ENCODE measurements at regions not wholly inside any gene's neighbourhood (a gene's known extent, or its start where the extent isn't known, plus 50 kb on each side); places are given as distances from the start of the nearest gene placed in this dataset.

DNA sequence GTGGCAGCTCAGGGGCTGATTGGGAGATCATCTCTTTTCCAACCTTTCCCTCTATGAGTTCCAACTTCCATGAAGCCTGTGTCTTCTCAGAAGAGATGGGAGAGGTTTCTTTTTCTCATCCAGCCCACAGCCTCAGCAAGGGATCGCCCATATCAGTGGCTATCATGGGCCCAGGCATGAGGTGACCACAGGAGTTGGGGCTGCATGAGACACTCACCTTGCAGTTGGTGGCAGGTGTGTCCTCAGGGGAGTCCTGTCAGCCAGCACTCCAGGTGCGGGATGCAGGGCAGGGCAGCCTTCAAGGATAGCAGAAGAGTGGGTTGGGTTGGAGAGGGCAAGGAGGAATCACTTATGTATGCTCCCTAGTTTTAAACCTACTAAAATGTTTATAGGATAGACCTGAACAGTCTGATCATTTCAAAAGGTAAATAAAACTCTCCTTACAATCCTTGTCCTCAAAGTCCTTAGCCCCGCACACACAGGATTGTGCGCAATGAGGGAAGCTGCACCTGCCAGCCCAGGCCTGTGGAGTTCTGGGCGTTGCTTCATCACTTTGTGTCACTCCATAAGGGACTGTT is 811.1 kb downstream of the KCNJ18 start:
- H3K4me3 ChIP-seq: no peak overlapping the region
- H3K4me1 ChIP-seq (replicated peaks): no peaks in the 10 kb centered on the region
- H3K27me3 ChIP-seq (replicated peaks; ENCODE audit: insufficient read depth): no peaks in the 10 kb centered on the region
- H3K36me3 ChIP-seq: no peaks in the 10 kb centered on the region
- TF ChIP-seq POLR2AphosphoS5 (IDR thresholded peaks at IDR 0.05) (no peak), POLR2A (IDR thresholded peaks at IDR 0.05) (no peak)
- TF ChIP-seq, protein P1, sequence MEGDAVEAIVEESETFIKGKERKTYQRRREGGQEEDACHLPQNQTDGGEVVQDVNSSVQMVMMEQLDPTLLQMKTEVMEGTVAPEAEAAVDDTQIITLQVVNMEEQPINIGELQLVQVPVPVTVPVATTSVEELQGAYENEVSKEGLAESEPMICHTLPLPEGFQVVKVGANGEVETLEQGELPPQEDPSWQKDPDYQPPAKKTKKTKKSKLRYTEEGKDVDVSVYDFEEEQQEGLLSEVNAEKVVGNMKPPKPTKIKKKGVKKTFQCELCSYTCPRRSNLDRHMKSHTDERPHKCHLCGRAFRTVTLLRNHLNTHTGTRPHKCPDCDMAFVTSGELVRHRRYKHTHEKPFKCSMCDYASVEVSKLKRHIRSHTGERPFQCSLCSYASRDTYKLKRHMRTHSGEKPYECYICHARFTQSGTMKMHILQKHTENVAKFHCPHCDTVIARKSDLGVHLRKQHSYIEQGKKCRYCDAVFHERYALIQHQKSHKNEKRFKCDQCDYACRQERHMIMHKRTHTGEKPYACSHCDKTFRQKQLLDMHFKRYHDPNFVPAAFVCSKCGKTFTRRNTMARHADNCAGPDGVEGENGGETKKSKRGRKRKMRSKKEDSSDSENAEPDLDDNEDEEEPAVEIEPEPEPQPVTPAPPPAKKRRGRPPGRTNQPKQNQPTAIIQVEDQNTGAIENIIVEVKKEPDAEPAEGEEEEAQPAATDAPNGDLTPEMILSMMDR (IDR thresholded peaks at IDR 0.05): no peak
- WGBS: 78% methylated on average over 5 of the region's 5 CpGs
- H3K27ac ChIP-seq: no peak overlapping the region
- H3K9me3 ChIP-seq: no peaks in the 10 kb centered on the region
- no peak for DNase-seq (ENCODE audit: low spot score)
- intact Hi-C loops (cut with DNase I): no loop called here

DNA sequence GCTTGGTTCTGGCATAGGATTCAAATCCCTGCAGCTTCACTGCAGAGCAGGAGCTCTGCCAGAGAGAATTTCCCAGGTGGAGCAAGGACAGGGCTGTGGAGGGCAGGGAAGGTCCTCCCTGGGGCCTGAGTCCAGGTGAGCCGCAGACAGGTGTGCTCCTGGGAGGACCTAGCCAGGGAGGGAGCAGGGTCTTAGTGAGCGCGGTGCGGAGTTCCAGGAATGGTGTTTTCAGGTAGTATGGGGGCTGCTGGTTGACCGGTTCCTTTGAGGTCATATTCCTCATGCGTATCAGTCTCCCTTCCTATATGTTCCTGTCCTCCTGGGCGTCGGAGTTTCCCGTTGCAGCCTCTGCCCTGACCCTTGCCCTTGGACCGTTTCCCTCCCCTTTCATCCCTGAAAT is 813.3 kb downstream of the KCNJ18 start:
- H3K4me1 ChIP-seq (replicated peaks): no peaks in the 10 kb centered on the region
- H3K27me3 ChIP-seq (replicated peaks; ENCODE audit: insufficient read depth): no peaks in the 10 kb centered on the region
- no peaks in the 10 kb centered on the region for H3K9me3 ChIP-seq
- WGBS: 92% methylated on average over 10 of the region's 10 CpGs
- DNase-seq (ENCODE audit: low spot score): no peak
- TF ChIP-seq, protein P1 (IDR thresholded peaks at IDR 0.05): no peak
- no peak for TF ChIP-seq POLR2A (IDR thresholded peaks at IDR 0.05)
- no peak for TF ChIP-seq POLR2AphosphoS5 (IDR thresholded peaks at IDR 0.05)
- intact Hi-C loops (cut with DNase I): no loop called here
- H3K36me3 ChIP-seq: no peaks in the 10 kb centered on the region
- no peak overlapping the region for H3K4me3 ChIP-seq
- no peak overlapping the region for H3K27ac ChIP-seq

DNA sequence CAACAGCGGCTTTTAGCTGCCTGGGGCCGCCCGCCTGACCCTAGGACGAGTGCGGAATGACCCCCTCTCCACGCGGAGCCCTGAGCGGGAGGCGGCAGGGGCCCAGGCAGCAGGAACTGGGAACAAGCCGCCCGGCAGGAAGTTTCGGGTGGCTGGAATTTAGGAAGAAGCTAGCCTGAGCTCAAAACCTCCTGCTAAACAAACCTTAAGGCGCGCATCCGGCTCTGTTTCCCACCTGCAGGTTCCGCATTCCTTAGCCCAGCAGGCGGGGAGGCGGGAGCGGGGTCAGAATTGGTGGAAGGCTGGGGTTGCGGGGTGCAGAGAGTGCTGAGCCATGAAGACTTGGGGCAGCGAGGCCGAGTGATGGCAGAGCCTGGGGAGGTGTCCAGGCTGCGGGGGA is 813.9 kb downstream of the KCNJ18 start:
- Histone ChIP-seq H3K27me3 (replicated peaks; ENCODE audit: insufficient read depth) (no peaks in the 10 kb centered on the region), H3K36me3 (no peaks in the 10 kb centered on the region), H3K4me3 (no peak overlapping the region), H3K27ac (no peak overlapping the region), H3K9me3 (no peaks in the 10 kb centered on the region), H3K4me1 (replicated peaks) (no peaks in the 10 kb centered on the region)
- no peak for TF ChIP-seq POLR2A (IDR thresholded peaks at IDR 0.05)
- TF ChIP-seq, protein P1 (IDR thresholded peaks at IDR 0.05): no peak
- no peak for TF ChIP-seq POLR2AphosphoS5 (IDR thresholded peaks at IDR 0.05)
- no peak for DNase-seq (ENCODE audit: low spot score)
- intact Hi-C loops (cut with DNase I): no loop called here
- 76% methylated on average over 23 of the region's 23 CpGs for WGBS

DNA sequence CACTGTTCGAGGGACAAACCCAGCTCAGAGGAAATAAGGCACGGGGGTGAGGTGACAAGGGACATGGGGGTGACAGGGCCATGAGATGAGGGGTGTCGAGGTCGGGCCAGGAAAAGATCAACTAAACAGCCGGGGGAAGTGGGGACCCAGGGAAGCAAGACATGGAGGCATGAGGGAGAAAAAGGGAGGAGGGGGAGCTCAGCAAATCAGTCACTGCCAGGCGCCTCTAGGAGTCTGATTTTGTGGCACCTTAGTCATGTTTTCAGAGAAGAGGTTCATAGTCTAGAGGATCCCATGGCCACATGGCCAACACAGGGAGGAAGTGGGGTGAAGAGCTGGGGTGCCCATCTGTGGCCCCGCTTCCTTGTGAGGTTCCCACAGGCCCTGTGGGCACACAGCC is 814.5 kb downstream of the KCNJ18 start:
- no peaks in the 10 kb centered on the region for H3K4me1 ChIP-seq (replicated peaks)
- WGBS: 82% methylated on average over 7 of the region's 7 CpGs

DNA sequence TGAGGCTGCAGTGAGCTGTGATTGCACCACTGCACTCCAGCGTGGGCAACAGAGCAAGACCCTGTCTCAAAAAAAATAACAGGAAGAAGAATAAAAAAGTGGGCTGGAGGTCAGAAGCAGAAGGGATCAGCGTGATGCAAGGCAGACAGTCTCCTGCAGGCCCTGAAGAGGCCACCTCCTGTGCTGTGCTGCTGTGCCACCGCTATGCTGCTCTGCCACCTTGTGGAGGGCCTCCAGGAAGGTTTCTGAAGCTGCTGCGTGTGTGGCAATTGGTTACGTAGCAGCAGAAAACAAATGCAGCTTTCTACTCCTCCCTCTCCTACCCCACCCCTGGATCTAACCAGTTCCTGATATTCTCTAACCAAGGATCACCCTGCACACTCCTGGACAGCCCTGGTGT is 815.5 kb downstream of the KCNJ18 start:
- Histone ChIP-seq H3K4me3 (no peak overlapping the region), H3K27me3 (replicated peaks; ENCODE audit: insufficient read depth) (no peaks in the 10 kb centered on the region), H3K9me3 (no peaks in the 10 kb centered on the region), H3K36me3 (no peaks in the 10 kb centered on the region), H3K27ac (no peak overlapping the region), H3K4me1 (replicated peaks) (no peaks in the 10 kb centered on the region)
- 51% methylated on average over 5 of the region's 5 CpGs for WGBS
- no peak for TF ChIP-seq POLR2AphosphoS5 (IDR thresholded peaks at IDR 0.05)
- no peak for TF ChIP-seq POLR2A (IDR thresholded peaks at IDR 0.05)
- TF ChIP-seq, protein P1 (IDR thresholded peaks at IDR 0.05): no peak
- intact Hi-C loops (cut with DNase I): no loop called here
- DNase-seq (ENCODE audit: low spot score): no peak

More for the DNA sequence above, 814.5 kb downstream of the KCNJ18 start:
- no peak overlapping the region for H3K27ac ChIP-seq
- DNase-seq (ENCODE audit: low spot score): no peak
- TF ChIP-seq POLR2A (IDR thresholded peaks at IDR 0.05) (no peak), POLR2AphosphoS5 (IDR thresholded peaks at IDR 0.05) (no peak)
- TF ChIP-seq, protein P1 (IDR thresholded peaks at IDR 0.05): no peak
- intact Hi-C loops (cut with DNase I): no loop called here
- no peaks in the 10 kb centered on the region for H3K9me3 ChIP-seq
- no peak overlapping the region for H3K4me3 ChIP-seq
- H3K36me3 ChIP-seq: no peaks in the 10 kb centered on the region
- H3K27me3 ChIP-seq (replicated peaks; ENCODE audit: insufficient read depth): no peaks in the 10 kb centered on the region
